ENCODE measurements at regions not wholly inside any gene's neighbourhood (a gene's known extent, or its start where the extent isn't known, plus 50 kb on each side); places are given as distances from the start of the nearest gene placed in this dataset.

DNA sequence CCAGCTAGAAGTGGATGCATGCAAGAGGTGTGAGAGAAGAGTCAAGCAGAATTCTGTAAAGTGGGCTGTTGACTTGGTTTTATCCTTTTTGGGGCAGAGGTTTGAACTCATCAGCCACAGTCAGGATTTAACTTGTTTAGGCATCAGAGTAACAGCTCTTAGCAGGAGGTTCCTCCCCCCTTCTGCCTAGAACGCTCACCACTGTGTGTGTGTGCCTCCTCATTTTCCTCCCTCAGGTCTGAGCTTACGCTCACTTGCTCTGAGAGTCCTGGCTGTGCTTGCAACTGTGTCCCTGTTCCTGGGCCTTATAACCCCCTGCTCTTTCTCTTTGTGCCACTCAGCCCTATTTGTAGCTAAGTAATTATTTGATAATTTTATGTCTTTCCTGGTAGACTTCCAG, 167.9 kb downstream of the TMEM182 start:
- Histone ChIP-seq H3K36me3 (no peaks in the 10 kb centered on the region), H3K9me3 (replicated peaks) (no peaks in the 10 kb centered on the region), H3K4me1 (no peaks in the 10 kb centered on the region), H3K27ac (no peak overlapping the region), H3K27me3 (no peaks in the 10 kb centered on the region), H3K4me3 (no peak overlapping the region)
- DNase-seq = no peak

DNA sequence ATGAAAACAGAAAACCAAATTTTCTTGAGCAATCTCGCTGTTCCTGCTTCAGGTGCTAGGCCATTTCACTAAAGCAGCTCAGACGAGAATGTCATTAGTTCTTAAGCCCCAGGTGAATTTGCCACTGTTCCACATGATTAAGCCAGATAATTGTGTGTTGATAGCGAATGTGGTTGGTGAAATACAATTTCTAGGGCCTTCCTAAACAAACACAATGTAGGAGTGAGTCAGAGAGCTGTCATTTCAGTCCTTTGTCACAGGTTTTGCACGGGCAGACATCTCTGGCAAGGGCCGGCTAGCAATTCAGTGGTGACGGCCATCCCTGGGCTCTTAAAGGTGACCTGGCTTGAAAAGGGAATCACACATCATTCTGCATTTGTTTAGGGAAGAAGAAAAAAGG, 170.7 kb downstream of the TMEM182 start:
- Histone ChIP-seq H3K27ac (no peak overlapping the region), H3K4me1 (no peaks in the 10 kb centered on the region), H3K9me3 (replicated peaks) (no peaks in the 10 kb centered on the region), H3K36me3 (no peaks in the 10 kb centered on the region), H3K27me3 (no peaks in the 10 kb centered on the region), H3K4me3 (no peak overlapping the region)
- DNase-seq = no peak

DNA sequence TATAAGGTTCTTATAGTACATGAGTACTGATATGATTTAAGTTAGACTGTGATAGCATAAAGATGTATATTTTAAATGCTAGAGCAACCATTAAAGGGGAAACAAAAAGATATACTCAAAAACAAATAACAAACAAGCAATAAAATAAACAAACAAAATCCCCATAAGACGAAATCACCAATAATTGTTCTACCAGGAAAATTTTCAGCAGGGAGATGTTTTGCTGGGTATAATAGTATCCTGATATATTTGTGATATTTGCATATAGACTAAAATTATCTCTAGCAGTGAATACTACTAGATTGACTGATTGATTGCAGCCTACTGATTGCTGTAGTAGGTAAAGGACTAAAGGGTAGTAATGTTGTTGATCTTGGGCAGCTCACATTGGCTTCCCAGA, 177.4 kb downstream of the TMEM182 start:
- no peak for DNase-seq
- Histone ChIP-seq H3K27me3 (no peaks in the 10 kb centered on the region), H3K27ac (no peak overlapping the region), H3K4me3 (no peak overlapping the region), H3K4me1 (no peaks in the 10 kb centered on the region), H3K9me3 (replicated peaks) (no peaks in the 10 kb centered on the region), H3K36me3 (no peaks in the 10 kb centered on the region)

DNA sequence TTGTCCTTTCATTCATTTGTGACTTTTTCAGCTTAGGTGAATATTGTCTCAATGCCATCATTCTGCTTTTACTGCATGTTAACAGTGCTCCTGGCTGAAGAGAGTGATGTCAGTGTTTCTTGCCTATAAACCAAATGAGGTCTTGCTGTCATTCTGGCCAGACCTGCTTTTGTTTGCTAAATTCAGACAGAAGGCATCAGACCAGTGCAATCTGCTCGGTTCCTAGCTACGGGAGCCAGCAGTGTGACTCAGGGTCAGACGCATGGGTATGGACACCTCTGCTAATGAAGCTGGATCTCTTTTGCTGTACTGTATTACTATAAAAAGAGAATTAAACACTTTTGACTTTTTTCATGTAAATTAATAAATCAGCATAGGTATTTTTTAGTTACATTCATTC, 178.9 kb downstream of the TMEM182 start:
- no peak for DNase-seq
- Histone ChIP-seq H3K36me3 (no peaks in the 10 kb centered on the region), H3K9me3 (replicated peaks) (no peaks in the 10 kb centered on the region), H3K27ac (no peak overlapping the region), H3K4me3 (no peak overlapping the region), H3K27me3 (no peaks in the 10 kb centered on the region), H3K4me1 (no peaks in the 10 kb centered on the region)

DNA sequence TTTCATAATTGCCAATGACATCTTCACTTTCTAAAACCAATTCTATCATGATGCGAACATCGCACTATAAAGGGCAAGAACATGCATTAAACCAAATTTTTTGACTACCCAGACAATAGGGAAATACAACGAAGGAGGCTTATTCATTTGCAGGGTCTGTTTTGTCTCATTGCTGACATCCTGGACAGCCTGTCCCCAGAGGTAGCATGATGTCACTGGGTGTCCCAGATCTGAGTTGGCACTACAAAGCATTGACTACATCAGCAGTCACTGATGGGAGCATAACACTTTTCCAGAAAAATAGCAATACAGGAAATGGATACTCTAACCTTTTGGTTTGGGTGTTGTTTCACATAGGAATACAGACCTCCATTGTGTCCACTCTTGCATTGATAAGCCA, 180.3 kb downstream of the TMEM182 start:
- no peaks in the 10 kb centered on the region for H3K36me3 ChIP-seq
- no peak overlapping the region for H3K4me3 ChIP-seq
- H3K4me1 ChIP-seq = no peaks in the 10 kb centered on the region
- H3K9me3 ChIP-seq (replicated peaks) = no peaks in the 10 kb centered on the region
- no peak for DNase-seq
- no peak overlapping the region for H3K27ac ChIP-seq
- H3K27me3 ChIP-seq = no peaks in the 10 kb centered on the region

DNA sequence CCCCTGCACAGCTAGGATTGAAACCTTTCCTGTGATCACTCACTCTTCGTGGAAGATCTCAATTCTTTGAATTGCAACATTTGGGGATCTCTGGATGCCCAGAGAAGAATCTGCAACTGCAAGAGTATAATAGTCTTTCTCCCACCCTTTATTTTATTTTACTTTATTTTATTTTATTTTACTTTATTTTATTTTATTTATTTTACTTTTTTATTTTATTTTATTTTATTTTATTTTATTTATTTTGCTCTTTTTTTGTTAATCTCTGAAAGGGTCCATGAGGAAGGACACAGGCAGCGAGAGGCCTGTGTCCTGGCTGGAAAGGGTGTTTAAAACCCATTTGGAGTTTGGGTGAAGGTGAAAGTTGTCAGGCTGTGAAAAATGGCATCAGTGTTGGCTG, 181.4 kb downstream of the TMEM182 start:
- no peaks in the 10 kb centered on the region for H3K9me3 ChIP-seq (replicated peaks)
- no peak for DNase-seq
- H3K4me3 ChIP-seq = no peak overlapping the region
- no peaks in the 10 kb centered on the region for H3K36me3 ChIP-seq
- no peak overlapping the region for H3K27ac ChIP-seq
- no peaks in the 10 kb centered on the region for H3K27me3 ChIP-seq
- no peaks in the 10 kb centered on the region for H3K4me1 ChIP-seq

DNA sequence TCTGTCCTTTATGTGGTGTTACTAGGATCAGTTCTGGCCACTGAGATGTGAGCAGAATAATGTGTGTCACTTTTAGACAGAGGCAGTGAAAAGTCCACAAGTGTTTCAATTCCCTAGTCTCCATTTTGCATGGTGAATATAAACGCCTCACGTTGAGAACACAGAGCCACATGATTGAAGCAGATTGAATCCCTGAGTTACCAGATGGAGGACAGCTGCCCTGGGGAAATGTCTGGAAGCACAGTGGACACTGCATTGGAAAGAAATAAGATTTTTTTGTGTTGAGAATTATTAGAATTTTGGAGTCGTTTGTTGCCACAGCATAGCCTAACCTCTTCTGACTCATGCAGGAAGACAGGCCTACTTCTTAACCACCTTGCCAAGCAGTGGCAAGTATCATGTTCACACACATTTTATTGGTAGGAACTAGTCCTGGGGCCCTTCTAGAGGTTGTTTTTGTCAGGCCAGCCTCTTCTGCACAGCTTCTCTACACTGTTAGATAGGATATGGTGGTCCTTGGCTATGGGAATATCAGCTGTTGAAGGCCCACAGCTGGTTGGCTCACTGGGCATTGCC, 188.6 kb downstream of the TMEM182 start:
- Histone ChIP-seq H3K4me3 (no peak overlapping the region), H3K4me1 (no peaks in the 10 kb centered on the region), H3K27me3 (no peaks in the 10 kb centered on the region), H3K36me3 (no peaks in the 10 kb centered on the region), H3K27ac (no peak overlapping the region; the same call in 1 of the 2 replicates), H3K9me3 (replicated peaks) (no peaks in the 10 kb centered on the region)
- peak in 1 of 2 experiments; percentile 7 for DNase-seq

DNA sequence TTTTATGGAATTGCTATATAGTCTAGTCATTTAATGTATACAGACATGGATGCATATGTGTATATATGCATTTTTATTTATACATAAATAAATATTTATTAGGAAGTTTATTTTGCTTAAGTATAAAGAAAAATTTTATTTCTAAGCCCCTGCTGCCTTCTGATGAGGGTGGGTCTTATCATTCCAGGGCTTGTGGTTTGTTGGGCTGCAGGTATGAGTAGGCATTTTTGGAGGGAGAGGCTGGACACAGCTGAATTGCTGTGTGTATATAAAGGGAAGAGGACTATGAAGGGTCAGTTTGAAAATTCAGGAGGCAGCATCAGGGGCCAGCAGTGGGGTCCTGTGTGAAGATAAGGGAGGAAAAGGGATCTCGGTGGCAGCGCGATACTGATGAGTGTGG, 189.4 kb downstream of the TMEM182 start:
- Histone ChIP-seq H3K36me3 (no peaks in the 10 kb centered on the region), H3K9me3 (replicated peaks) (no peaks in the 10 kb centered on the region), H3K4me3 (no peak overlapping the region), H3K27me3 (no peaks in the 10 kb centered on the region), H3K4me1 (no peaks in the 10 kb centered on the region), H3K27ac (no peak overlapping the region)
- DNase-seq = no peak

DNA sequence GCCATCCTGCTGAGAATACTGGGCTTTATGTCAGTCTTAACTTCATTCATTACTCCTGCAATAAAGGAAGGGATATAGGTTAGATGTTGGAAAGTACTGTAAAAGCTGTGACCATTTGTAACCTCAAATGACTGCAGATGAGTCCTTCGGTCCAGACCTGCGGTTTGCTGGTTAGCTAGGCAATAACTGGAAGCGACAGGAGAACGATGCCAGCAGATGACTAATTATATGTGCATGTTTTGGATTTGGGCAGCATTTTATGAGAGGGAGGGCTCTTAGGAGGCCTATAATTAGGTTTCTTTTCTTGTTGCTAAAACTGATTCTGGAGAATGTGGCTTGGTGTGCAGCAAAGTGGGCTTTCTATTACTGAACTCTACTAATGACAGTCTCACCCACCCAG, 205.6 kb downstream of the TMEM182 start:
- Histone ChIP-seq H3K4me3 (no peak overlapping the region), H3K27me3 (no peaks in the 10 kb centered on the region), H3K4me1 (no peaks in the 10 kb centered on the region), H3K9me3 (replicated peaks) (no peaks in the 10 kb centered on the region), H3K27ac (no peak overlapping the region), H3K36me3 (no peaks in the 10 kb centered on the region)
- peak in 1 of 2 experiments; percentile 23 for DNase-seq

DNA sequence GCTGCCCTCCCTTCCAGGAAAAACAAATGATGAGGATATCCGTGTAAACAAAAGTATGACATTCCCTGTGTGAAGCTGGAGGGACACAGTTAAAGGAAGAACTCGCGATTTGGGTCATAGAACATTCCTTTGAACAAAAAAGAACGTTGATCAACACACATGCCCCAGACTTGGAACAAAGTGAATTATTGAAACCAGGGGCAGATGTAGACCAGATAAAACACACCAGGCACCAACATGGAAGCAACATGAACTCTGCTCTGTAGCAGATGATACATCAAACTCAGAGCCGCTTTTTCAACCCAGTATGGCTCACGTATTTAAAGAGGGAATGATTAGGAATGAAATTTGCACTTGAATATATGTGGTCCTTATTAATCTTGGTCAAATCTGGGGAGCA, 206.5 kb downstream of the TMEM182 start:
- Histone ChIP-seq H3K9me3 (replicated peaks) (no peaks in the 10 kb centered on the region), H3K27ac (no peak overlapping the region)

DNA sequence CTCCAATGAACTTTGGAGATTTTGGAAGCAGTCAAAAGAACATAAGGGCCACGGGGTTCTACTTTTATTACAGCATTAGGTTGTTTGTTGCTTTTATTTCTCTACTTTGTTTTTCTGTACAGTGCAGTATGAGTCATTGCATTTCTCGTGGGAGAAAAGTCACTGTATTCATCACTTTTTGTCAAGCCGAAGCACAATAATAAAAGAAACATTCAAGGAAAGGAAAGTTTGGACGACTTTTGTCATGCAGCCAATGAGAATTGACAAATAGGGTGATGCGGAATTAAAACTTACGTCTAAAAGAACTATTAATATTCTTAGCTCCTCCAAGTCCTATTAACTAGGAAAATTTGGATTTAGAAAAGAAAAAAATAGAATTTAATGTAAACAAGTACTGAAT, 209.9 kb downstream of the TMEM182 start:
- Histone ChIP-seq H3K9me3 (replicated peaks) (no peaks in the 10 kb centered on the region), H3K4me1 (no peaks in the 10 kb centered on the region; the same call in 1 of the 2 replicates), H3K4me3 (no peak overlapping the region), H3K27ac (no peak overlapping the region), H3K27me3 (no peaks in the 10 kb centered on the region), H3K36me3 (no peaks in the 10 kb centered on the region)
- DNase-seq = no peak

More for the DNA sequence above, 206.5 kb downstream of the TMEM182 start:
- Histone ChIP-seq H3K36me3 (no peaks in the 10 kb centered on the region), H3K4me3 (no peak overlapping the region), H3K4me1 (no peaks in the 10 kb centered on the region), H3K27me3 (no peaks in the 10 kb centered on the region)
- DNase-seq = no peak

DNA sequence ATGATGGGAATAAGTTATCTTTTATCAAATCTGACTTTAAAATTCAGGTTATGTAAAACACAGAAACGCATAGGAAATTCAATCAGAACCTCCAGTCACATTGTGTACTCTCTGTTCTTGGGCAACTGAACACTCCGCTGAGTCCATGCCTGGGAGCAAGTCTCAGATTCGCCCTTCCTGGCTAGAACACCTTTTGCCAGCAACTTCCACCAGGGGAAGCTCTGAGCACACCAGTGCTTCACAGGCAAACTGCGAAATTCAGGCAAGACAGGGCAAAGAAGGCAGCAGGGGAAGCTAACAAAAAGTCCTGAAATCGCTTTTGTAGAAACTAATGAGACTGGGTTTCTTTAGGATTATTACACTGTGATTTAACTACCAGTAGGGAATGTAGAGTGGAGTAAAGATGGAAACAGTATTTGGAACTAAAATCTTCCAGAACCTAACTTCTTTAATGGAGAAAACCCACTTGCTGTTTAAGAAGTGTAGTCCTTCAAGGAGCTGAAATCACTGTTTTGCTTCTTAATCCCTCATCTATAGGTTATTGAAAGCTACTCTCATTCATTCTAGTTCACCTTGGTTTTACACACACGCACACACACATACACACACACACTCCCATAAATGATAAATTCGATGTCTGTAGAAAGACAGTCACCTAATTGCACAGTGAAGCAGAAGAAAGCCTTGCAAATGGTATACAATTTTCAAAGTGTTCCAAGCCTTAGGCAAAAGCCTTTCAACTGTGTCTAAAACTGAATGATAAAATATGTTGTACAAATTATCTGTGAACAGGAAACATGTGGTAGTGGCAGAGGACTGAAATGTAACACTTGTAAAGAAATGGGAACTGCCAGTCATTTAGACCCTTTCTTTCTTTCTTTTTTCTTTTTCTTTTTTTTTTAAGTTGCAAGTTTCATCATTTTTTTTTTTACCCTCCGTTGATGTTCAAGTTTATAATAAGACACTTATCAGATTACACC, 214.5 kb downstream of the TMEM182 start:
- no peaks in the 10 kb centered on the region for H3K27me3 ChIP-seq
- no peak overlapping the region for H3K4me3 ChIP-seq
- H3K36me3 ChIP-seq = no peaks in the 10 kb centered on the region
- no peak overlapping the region for H3K27ac ChIP-seq
- H3K9me3 ChIP-seq (replicated peaks) = no peaks in the 10 kb centered on the region
- peaks cover 6% of the 10 kb centered on the region for H3K4me1 ChIP-seq
- DNase-seq = peak; percentile 68 to 86

DNA sequence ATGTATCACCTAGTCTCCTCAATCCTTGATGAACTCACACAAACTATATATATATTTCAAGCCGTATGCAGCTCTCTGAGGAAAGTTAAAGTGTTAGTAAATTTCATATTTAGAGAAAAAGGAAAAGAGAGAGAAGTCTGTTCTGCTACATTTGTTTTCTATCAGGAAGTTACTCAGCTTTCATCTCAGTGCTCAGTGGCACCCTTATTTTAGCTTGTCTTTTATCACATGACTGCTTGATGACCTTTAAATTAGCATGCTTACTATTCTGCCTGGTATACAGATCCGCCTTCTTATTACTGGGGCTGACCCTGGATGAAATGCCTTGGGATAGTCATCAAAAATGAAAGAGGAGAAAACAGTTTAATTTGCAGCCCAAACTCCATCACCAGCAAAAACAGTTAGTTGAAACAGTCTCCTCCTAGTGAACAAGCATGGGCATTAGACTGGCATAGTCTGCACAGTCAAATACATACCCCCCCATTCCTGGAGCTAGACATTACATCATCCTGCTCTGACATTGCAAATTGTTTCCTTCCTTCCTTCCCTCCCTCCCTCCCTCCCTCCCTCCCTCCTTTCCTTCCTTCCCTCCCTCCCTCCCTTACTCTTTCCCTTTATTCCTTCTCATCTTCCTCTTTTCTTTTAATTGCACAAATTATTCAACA, 215.7 kb downstream of the TMEM182 start:
- no peaks in the 10 kb centered on the region for H3K27me3 ChIP-seq
- peaks cover 6% of the 10 kb centered on the region for H3K4me1 ChIP-seq
- no peaks in the 10 kb centered on the region for H3K36me3 ChIP-seq
- no peak for DNase-seq
- H3K4me3 ChIP-seq = no peak overlapping the region
- H3K27ac ChIP-seq = no peak overlapping the region
- no peaks in the 10 kb centered on the region for H3K9me3 ChIP-seq (replicated peaks)

DNA sequence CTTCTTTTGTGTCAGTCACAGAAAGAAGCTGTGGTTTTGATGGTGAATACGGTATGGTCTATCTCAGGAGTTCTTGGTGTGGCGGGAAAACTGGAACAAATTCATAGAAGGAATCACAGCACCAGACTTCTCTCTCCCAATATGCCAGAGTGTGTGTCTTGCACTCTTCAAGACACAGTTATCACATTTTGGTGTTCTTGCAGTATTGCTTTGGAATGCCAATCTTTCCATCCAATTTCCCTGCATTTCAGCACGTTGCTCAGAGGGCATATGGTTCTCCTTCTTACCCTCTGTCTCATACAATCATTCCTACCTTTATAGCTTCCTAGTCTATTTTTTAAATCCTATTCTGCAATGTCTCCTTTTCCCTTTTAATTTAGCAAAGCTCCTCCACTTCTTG, 216.3 kb downstream of the TMEM182 start:
- Histone ChIP-seq H3K4me1 (peaks cover 6% of the 10 kb centered on the region), H3K4me3 (no peak overlapping the region), H3K27ac (no peak overlapping the region), H3K9me3 (replicated peaks) (no peaks in the 10 kb centered on the region), H3K27me3 (no peaks in the 10 kb centered on the region), H3K36me3 (no peaks in the 10 kb centered on the region)
- no peak for DNase-seq

DNA sequence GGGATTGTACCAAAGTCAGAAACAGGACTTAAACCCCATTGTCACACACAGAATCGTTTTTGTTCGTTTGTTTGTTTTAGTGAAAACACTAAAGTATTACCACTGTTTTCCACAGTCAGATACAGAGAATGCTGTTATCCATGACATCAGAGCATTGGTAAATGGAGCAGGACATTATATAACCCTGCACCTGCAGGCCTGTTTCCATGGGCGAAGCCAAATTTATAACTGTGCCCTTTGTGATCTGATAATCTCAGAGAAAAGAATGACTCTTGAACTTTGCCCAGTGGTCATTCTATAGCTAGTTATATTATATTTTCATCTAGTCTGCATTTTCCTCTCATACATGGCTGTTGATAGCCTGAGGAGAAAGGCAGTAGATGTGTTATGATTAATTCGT, 217.6 kb downstream of the TMEM182 start:
- no peaks in the 10 kb centered on the region for H3K36me3 ChIP-seq
- H3K27ac ChIP-seq = no peak overlapping the region
- DNase-seq = no peak
- H3K27me3 ChIP-seq = no peaks in the 10 kb centered on the region
- peaks cover 6% of the 10 kb centered on the region for H3K4me1 ChIP-seq
- H3K4me3 ChIP-seq = no peak overlapping the region
- H3K9me3 ChIP-seq (replicated peaks) = no peaks in the 10 kb centered on the region

All from SJCRH30 (cell line).